Tibial nerve (tissue), 4 donors: ENCODE measurements at regions not wholly inside any gene's neighbourhood (a gene's known extent, or its start where the extent isn't known, plus 50 kb on each side); places are given as distances from the start of the nearest gene placed in this dataset.

Experiments used
- DNase-seq, 2 donors: peaks; one replicate each; pipeline ENCODE4 v3.0.0-alpha.2; 2019; ENCODE audit warnings: low spot score in 2 of 2
- H3K27ac ChIP-seq, 4 donors: fragments of 200-600 bp; sonication (generic) in 3 of 4; one replicate each; pipeline ENCODE4 v1.5.1; 2017 to 2019; ENCODE audit warnings: mild to moderate bottlenecking in 1 of 4
- H3K27me3 ChIP-seq, 2 donors: fragments of 200-600 bp; sonication (generic) in 1 of 2; one replicate each; pipeline versions ENCODE4 v1.5.1 to v1.6.0; 2017 to 2019
- H3K36me3 ChIP-seq, 3 donors: fragments of 200-600 bp; sonication (generic); one replicate each; pipeline ENCODE4 v1.5.1; 2018 to 2019
- H3K4me1 ChIP-seq, 4 donors: fragments of 200-600 bp; sonication (generic) in 3 of 4; one replicate each; pipeline ENCODE4 v1.5.1; 2017 to 2019
- H3K4me3 ChIP-seq, 4 donors: fragments of 200-600 bp; sonication (generic) in 3 of 4; one replicate each; pipeline ENCODE4 v1.5.1; 2017 to 2019; ENCODE audit warnings: mild to moderate bottlenecking in 1 of 4, moderate library complexity in 1 of 4
- H3K9me3 ChIP-seq, 4 donors: fragments of 200-600 bp; sonication (generic) in 3 of 4; one replicate each; pipeline ENCODE4 v1.5.1; 2017 to 2019
- CTCF ChIP-seq, 5 experiments: fragments of 200-600 bp in 3 of 5; fragments of 450-650 bp in 2 of 5; sonication (generic) in 3 of 5; IDR thresholded peaks; one replicate each; pipeline ENCODE4 v1.5.1; 2016 to 2019; ENCODE audit warnings: antibody characterized with exemption in 5 of 5, mild to moderate bottlenecking in 3 of 5, moderate library complexity in 2 of 5
- EP300 ChIP-seq, 2 donors: sonication (generic); formaldehyde crosslinking; IDR thresholded peaks; one replicate each; pipeline ENCODE4 v1.6.1; 2017; ENCODE audit warnings: antibody characterized with exemption in 2 of 2, mild to moderate bottlenecking in 1 of 2
- POLR2A ChIP-seq, 2 donors: fragments of 450-650 bp; IDR thresholded peaks; one replicate each; pipeline ENCODE4 v1.6.1; 2017; ENCODE audit warnings: antibody characterized with exemption in 2 of 2, mild to moderate bottlenecking in 2 of 2, moderate library complexity in 2 of 2
- WGBS, 2 donors: methylation state at CpG; one replicate each; pipeline ENCODE4 v1.1.5; 2018; 5-methylcytosine and 5-hydroxymethylcytosine counted together

DNA sequence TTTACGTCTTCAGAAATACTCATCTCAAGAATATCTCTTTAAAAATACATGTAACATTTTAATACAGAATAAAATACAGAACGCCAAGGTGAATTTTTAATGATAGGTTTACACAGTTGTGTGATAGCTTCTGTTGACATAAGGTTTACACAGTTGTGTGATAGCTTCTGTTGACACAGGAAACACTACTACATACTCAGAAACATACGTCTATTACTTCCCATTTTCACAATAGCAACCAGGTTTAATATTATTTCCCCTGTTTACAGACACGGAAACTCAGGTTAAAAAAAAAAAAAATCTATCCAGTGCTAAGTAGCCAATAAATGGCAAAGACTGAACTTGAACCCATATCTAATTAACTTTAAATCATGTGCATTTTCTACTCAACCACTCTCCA lies 571.2 kb downstream of the LIG4 start:
- no peaks in the 10 kb centered on the region for H3K9me3 ChIP-seq
- DNase-seq: no peak
- WGBS, 2 donors: 81 to 82% methylated on average over 4 of the region's 4 CpGs
- no peaks in the 10 kb centered on the region for H3K4me1 ChIP-seq
- H3K4me3 ChIP-seq: no peak overlapping the region
- H3K27me3 ChIP-seq: no peaks in the 10 kb centered on the region
- no peaks in the 10 kb centered on the region for H3K36me3 ChIP-seq
- no peak for TF ChIP-seq CTCF (IDR thresholded peaks at IDR 0.05)
- no peak for TF ChIP-seq POLR2A (IDR thresholded peaks at IDR 0.05)
- TF ChIP-seq EP300 (IDR thresholded peaks at IDR 0.05): no peak
- no peak overlapping the region for H3K27ac ChIP-seq

DNA sequence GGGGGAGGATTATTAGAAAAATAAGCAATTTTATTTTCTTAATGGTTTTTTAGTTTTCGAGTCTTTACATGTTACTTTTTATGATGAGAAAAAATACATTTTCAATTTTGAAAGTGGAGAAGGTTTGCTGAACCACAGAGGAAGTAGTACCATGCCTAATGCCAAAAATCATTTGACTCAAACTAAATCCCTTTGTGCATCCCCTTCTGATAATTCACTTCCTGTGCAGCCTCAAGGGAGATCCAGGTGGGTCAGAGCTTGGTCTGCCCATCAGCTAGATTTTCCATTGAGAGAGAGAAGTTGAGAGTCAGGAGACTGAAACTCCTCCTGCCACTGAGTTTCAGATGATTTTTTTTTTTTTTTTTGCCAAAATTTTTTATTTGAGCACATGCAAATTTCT lies 571.7 kb downstream of the LIG4 start:
- TF ChIP-seq CTCF (IDR thresholded peaks at IDR 0.05): no peak
- no peak for TF ChIP-seq POLR2A (IDR thresholded peaks at IDR 0.05)
- WGBS, 2 donors: 92 to 96% methylated on average over 1 of the region's 1 CpG
- Histone ChIP-seq H3K27me3 (no peaks in the 10 kb centered on the region), H3K9me3 (no peaks in the 10 kb centered on the region), H3K36me3 (no peaks in the 10 kb centered on the region), H3K4me3 (no peak overlapping the region), H3K27ac (no peak overlapping the region), H3K4me1 (no peaks in the 10 kb centered on the region)
- DNase-seq: no peak

DNA sequence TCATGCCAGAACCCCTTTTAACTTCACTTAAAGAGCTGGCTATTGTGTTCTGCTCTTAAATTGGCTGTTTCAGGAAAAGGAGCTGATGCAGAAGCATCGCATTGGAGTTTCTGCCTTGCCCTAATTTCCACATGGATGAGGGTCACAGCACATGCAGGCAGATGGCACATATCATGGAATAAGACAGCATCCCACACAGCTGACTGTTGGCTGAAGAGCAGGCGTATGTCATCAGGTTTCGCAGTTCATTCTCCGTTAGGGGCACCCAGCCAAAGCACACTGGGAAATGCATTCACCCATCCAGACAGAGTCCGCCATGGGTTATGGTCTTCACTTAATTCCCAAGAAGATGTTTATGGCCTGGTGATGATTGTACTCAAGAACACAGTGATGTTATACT lies 572.5 kb downstream of the LIG4 start:
- H3K4me3 ChIP-seq: no peak overlapping the region
- H3K27me3 ChIP-seq: no peaks in the 10 kb centered on the region
- no peaks in the 10 kb centered on the region for H3K9me3 ChIP-seq
- TF ChIP-seq CTCF (IDR thresholded peaks at IDR 0.05) (no peak), EP300 (IDR thresholded peaks at IDR 0.05) (no peak)
- H3K27ac ChIP-seq: no peak overlapping the region
- DNase-seq: no peak
- no peaks in the 10 kb centered on the region for H3K4me1 ChIP-seq
- no peaks in the 10 kb centered on the region for H3K36me3 ChIP-seq
- 88 to 90% methylated on average over 5 of the region's 5 CpGs for WGBS, 2 donors

DNA sequence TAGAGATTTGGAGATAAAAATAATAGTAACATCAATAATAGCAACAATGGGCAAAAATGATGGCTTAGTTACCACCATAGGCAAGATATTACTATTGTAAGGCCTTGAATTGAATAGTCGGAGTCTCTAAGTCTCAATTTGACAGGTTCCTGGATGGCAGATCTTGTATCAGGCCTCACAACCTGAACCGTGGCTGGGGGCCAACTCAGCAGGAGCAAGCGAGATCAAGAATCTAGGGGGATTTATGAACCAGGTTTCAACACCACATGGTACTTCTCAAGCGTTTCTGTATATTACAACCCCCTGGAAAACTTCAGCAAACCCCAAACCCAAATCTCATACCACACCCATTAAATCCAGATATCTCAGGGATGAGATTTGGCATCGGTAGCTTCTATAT lies 573.8 kb downstream of the LIG4 start:
- H3K9me3 ChIP-seq: no peaks in the 10 kb centered on the region
- no peak overlapping the region for H3K27ac ChIP-seq
- TF ChIP-seq POLR2A (IDR thresholded peaks at IDR 0.05) (no peak), EP300 (IDR thresholded peaks at IDR 0.05) (no peak), CTCF (IDR thresholded peaks at IDR 0.05) (no peak)
- no peaks in the 10 kb centered on the region for H3K4me1 ChIP-seq
- no peak for DNase-seq
- H3K36me3 ChIP-seq: no peaks in the 10 kb centered on the region
- no peak overlapping the region for H3K4me3 ChIP-seq
- 91 to 93% methylated on average over 5 of the region's 5 CpGs for WGBS, 2 donors
- H3K27me3 ChIP-seq: no peaks in the 10 kb centered on the region

GRCh38 chr13:107625648-107626047 lies 589.7 kb downstream of the LIG4 start:
- H3K27me3 ChIP-seq: no peaks in the 10 kb centered on the region
- no peak overlapping the region for H3K27ac ChIP-seq
- H3K9me3 ChIP-seq: no peaks in the 10 kb centered on the region
- H3K36me3 ChIP-seq: no peaks in the 10 kb centered on the region
- 83% methylated on average over 3 of the region's 3 CpGs for WGBS, 2 donors
- H3K4me3 ChIP-seq: no peak overlapping the region
- no peak for DNase-seq
- no peaks in the 10 kb centered on the region for H3K4me1 ChIP-seq
- TF ChIP-seq CTCF (IDR thresholded peaks at IDR 0.05): no peak
- no peak for TF ChIP-seq EP300 (IDR thresholded peaks at IDR 0.05)
